Retinal pigment epithelial cell (primary cell): ENCODE measurements at regions not wholly inside any gene's neighbourhood (a gene's known extent, or its start where the extent isn't known, plus 50 kb on each side); places are given as distances from the start of the nearest gene placed in this dataset.

Source experiments
- DNase-seq: peaks from one replicate; pipeline ENCODE4 v3.0.0-alpha.2; 2010; ENCODE audit warnings: low read depth
- H3K4me3 ChIP-seq: 2 replicates; pipeline ENCODE4 v1.5.1; 2011; ENCODE audit warnings: mild to moderate bottlenecking, low read length, control low read depth, moderate library complexity
- TF ChIP-seq, protein P1 (sequence below): conservative IDR thresholded peaks from 2 replicates; pipeline ENCODE4 v1.5.1; 2011; ENCODE audit warnings: low read depth, low read length, control low read depth, inconsistent platforms

DNA sequence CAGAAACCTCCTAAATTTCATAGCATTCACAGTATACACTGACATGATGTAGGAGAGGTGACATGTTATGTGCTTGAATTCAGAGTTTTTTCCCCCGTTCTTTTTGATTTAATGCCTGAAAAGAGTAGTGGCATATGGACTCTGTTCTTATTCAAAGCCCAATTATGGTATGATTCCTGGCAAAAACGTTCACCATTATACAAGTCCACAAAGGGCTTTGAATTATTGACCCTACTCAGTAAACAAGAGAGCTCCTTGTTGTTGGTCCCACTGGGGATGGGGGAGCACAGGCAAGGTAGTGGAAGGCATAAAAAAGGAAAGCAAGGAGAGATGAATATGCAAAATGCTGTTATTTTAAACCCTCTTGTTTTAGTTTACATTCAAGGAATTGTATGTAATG lies 136.0 kb upstream of the AHI1 start:
- TF ChIP-seq, protein P1, sequence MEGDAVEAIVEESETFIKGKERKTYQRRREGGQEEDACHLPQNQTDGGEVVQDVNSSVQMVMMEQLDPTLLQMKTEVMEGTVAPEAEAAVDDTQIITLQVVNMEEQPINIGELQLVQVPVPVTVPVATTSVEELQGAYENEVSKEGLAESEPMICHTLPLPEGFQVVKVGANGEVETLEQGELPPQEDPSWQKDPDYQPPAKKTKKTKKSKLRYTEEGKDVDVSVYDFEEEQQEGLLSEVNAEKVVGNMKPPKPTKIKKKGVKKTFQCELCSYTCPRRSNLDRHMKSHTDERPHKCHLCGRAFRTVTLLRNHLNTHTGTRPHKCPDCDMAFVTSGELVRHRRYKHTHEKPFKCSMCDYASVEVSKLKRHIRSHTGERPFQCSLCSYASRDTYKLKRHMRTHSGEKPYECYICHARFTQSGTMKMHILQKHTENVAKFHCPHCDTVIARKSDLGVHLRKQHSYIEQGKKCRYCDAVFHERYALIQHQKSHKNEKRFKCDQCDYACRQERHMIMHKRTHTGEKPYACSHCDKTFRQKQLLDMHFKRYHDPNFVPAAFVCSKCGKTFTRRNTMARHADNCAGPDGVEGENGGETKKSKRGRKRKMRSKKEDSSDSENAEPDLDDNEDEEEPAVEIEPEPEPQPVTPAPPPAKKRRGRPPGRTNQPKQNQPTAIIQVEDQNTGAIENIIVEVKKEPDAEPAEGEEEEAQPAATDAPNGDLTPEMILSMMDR = no peak
- no peak overlapping the region for H3K4me3 ChIP-seq
- no peak for DNase-seq

DNA sequence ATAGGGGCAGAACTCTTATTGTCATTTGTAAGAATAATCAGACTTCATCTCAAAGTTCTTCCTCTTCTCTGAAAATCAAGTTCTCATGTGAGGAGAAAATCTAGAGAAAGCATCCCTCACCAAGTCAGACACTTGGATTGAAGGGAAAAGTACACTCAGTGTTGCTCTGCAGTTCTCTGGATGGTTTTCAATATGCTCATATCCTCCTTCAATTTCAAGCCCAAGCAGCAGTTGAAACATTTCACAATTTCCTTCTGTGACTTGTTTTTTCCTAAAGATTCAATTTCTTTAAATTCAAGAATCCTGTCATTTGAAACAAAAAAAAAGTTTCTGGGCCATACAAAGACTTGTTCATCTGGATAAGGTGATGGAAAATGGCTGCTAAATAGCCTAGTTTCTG lies 140.2 kb upstream of the AHI1 start:
- no peak for DNase-seq
- no peak overlapping the region for H3K4me3 ChIP-seq
- TF ChIP-seq, protein P1 = no peak

DNA sequence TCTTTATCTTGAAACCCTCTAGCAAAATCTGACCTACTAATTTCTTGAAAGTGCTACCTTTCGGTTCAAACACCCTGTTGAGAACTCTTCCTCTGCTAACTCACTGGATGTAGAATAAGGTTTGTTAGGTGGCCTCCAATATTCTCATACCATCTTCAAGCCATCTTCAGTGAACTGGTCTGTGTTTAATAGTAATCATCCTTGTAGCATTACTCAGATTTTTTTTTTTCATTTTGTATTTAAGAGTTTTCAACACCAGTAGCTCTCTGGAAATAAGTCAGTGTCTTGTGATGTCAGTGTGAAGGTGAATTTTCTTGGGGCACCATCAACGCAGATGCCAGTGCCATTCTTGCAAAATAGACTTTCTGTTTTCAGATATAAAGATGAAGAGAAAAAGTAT lies 140.6 kb upstream of the AHI1 start:
- TF ChIP-seq, protein P1 = no peak
- no peak overlapping the region for H3K4me3 ChIP-seq
- no peak for DNase-seq

DNA sequence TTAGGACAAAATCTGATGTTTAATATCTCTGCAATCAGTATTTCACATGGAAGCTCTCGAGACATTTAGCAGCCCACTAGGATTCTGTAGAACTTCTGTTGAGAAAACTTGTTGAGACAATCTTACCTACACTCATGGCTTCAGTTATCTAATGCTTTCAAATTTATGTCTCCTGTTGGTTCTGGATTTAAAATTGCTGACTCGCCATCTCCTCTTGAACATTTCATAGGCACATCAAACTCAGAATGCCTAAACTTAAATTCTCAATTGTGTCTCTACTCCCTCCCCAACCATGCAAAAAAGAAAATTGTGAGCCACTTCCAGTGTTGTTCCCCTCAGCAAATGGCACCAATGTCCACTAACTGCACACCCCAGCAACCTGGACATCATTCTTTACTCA lies 142.5 kb upstream of the AHI1 start:
- no peak for DNase-seq
- H3K4me3 ChIP-seq = no peak overlapping the region
- TF ChIP-seq, protein P1 = no peak

DNA sequence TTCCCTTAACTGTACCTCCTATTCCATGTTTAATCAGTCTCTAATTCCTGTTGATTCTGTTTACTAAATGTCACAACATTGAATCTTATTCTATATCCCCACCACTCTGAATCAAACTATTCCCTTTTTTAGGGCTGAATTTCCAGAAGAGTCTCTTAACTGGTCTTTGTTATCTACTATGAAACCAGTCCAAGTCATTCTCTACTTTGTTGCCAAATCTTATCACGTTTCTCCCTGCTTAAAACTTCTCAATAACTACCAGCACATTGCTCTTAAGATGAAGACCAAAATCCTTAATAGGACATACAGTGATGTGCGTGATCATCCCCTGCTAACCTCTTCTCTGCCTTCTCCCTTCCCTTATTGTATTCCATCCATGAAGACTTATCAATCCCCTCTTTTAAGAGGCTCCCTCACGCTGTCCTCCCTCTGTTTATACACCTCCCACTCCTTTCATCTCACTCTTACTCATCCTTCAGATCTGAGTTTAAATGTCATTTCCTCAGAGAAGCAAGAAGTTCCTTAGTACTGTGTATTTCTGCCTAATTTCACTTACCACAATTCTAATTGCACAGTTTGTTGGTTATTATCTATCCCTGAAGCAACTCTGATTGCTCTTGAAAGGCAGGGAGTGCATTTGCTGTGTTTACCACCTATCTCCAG lies 143.0 kb upstream of the AHI1 start:
- H3K4me3 ChIP-seq = no peak overlapping the region
- no peak for DNase-seq
- TF ChIP-seq, protein P1 = no peak

DNA sequence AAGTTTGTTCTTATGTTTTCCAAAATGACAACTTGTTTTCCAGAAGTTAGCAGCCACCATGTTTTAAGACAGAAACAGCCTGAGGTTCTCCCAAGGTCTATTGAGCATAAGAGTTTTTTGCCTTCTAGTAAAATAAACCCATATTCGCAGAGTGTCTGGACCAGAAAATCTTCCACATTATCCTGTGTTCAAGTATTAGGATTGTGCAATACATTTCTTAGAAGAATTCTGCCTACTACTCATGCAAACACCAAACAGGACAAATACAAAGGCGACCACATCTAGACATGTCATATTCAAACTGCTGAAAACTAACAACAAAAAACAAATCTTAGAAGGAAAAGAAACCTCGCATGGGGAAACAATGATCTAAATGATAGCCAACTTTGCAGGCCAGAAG lies 145.4 kb upstream of the AHI1 start:
- no peak for DNase-seq
- TF ChIP-seq, protein P1 = no peak
- H3K4me3 ChIP-seq = no peak overlapping the region

DNA sequence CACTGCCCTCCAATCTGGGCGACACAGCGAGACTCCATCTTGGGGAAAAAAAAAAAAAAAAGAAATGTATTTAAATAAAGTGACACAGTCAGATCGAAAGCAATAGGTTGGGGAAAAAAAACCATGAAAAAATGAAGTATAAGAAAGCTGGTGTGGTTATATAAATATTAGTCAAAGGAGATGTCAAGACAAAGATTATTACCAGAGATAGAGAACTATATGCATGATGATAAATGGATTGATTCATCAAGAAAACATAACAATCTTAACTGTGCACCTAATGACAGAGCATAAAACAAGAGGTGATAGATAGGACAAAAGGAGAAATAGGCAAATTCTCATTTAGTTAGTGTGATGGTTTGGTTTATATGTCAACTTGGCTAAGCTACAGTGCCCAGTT lies 146.9 kb upstream of the AHI1 start:
- no peak for DNase-seq
- H3K4me3 ChIP-seq = no peak overlapping the region
- TF ChIP-seq, protein P1 = no peak
